ENCODE measurements at regions not wholly inside any gene's neighbourhood (a gene's known extent, or its start where the extent isn't known, plus 50 kb on each side); places are given as distances from the start of the nearest gene placed in this dataset.

DNA sequence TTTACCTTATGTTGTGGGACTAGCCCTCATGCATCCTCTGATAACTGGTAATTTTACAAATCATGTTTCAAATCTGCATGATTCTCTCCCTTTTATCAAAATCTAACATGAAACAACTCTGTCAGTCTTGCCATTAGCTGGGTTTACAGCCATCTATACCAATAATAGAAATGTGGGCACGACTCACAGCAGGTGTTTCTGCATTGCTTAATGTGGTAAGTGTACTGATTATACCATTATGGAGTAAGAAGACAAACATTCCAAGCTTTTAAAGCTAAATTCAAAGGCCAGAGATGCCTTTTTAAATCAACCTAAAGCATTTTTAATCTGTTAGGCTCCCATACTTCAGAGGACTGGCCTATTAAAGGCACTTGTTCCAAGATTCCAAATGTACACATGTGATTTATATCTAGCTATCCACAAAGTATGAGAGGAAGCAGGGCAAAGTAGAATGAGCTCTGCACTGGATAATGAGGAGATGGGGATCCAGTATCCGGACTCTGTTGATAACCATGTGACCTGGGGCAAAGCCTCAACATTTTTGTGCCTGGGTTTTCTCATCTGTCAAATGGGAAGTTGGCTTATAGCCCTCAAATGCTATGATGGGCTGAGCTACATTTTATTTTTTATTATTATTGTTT is 52.3 kb upstream of the FUT8 start:
- no peak for DNase-seq

DNA sequence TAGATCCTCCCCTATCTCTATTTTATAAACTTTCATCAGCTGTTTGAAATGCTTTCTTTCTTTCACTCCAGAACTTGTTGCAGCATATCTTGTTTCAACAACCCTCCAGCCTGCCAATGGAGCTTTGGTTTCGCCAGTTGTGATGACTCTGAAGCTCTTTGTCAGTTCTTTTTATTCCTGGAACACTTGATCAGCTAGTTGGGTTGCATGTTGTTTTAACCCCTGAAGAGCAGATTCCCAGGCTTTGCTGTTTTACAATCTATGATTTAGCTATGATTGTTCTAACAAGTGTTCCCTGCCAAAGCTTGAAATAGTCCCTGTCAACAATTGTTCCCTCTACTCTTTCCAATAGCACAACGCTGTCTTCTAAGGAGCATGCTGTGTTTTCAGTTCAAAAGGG is 50.6 kb upstream of the FUT8 start:
- DNase-seq = no peak

All from CD4-positive, alpha-beta T cell treated with Interleukin-21 for 1 hour (primary cell).